NB4 (cell line): ENCODE measurements at regions not wholly inside any gene's neighbourhood (a gene's known extent, or its start where the extent isn't known, plus 50 kb on each side); places are given as distances from the start of the nearest gene placed in this dataset.

Experiments used
- DNase-seq: peaks from one replicate; pipeline ENCODE4 v3.0.0; 2010; ENCODE audit warnings: low read depth
- H3K4me3 ChIP-seq: one replicate; pipeline ENCODE4 v1.5.1; 2011; ENCODE audit warnings: mild to moderate bottlenecking, low read depth, low read length, moderate library complexity
- CTCF ChIP-seq: IDR thresholded peaks from one replicate; pipeline ENCODE4 v1.5.1; 2012; ENCODE audit warnings: low read depth, low read length
- MAX ChIP-seq: IDR thresholded peaks from 2 replicates; pipeline ENCODE4 v1.6.1; 2011; ENCODE audit warnings: low read depth, low read length
- MYC ChIP-seq: IDR thresholded peaks from 2 replicates; pipeline ENCODE4 v1.6.1; 2011; ENCODE audit warnings: low read depth, low read length
- POLR2A ChIP-seq: IDR thresholded peaks from 2 replicates; pipeline ENCODE4 v1.6.1; 2011; ENCODE audit warnings: mild to moderate bottlenecking; ENCODE audit not compliant: insufficient read length; ENCODE audit errors: extremely low read depth

GRCh38 chr11:22138264-22138663, 54.6 kb upstream of the ANO5 start:
- DNase-seq = no peak
- no peak for TF ChIP-seq MYC
- no peak for TF ChIP-seq POLR2A
- no peak for TF ChIP-seq MAX
- no peak for TF ChIP-seq CTCF
- H3K4me3 ChIP-seq = no peak overlapping the region
